ENCODE measurements at regions not wholly inside any gene's neighbourhood (a gene's known extent, or its start where the extent isn't known, plus 50 kb on each side); places are given as distances from the start of the nearest gene placed in this dataset.
A peak's percentile ranks its signal among the peaks of the same experiment; 100 is the strongest.

DNA sequence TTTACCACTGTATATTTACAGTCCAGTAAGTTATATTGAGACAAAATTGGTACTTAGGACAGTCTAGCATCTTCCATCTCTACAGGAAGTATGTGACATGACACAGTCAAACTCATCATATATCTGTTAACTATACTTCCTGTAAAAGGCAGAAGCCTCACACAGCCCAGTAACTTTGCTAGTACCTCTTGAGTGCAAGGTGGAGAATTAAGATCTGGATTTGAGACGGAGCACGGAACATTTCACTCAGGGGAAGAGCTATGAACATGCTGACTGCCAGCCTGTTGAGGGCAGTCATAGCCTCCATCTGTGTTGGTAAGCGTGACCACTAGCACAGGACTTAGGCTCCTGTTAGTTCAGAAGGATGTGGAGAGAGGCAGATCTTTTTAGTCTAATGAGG, 333.7 kb upstream of the OR4E1 start:
- DNase-seq: peak in 1 of 35 experiments; percentile 26
- Histone ChIP-seq H3K4me3 (ENCODE audit: control insufficient read depth in 1 of 2, extremely low read depth in 1 of 2, low read length in 1 of 2) (peak overlapping the region in 1 of 2 donors; percentile 24), H3K9me3 (no peaks in the 10 kb centered on the region), H3K27ac (ENCODE audit: low read length) (no peak overlapping the region), H3K36me3 (ENCODE audit: control insufficient read depth in 2 of 2, extremely low read depth in 1 of 2, insufficient read depth in 1 of 2, low read length in 1 of 2) (no peaks in the 10 kb centered on the region), H3K27me3 (replicated peaks in 1 of 2; ENCODE audit: control insufficient read depth in 2 of 2, extremely low read depth in 1 of 2, insufficient read depth in 2 of 2, low read length in 1 of 2) (no peaks in the 10 kb centered on the region), H3K4me1 (ENCODE audit: control insufficient read depth in 1 of 2, extremely low read depth in 1 of 2, insufficient read depth in 2 of 2, low read length in 2 of 2) (peaks cover 12 to 16% of the 10 kb centered on the region in 2 experiments)
- Mint-ChIP-seq H3K4me1 (peaks cover 25 to 37% (median 29%) of the 10 kb centered on the region in 3 donors), H3K27me3 (no peaks in the 10 kb centered on the region), H3K27ac (peak overlapping the region; percentile 81 to 82), H3K9me3 (no peaks in the 10 kb centered on the region), H3K4me3 (peak overlapping the region; percentile 65 to 73 (median 69)), H3K36me3 (no peaks in the 10 kb centered on the region)
- ATAC-seq (replicated peaks in 1 of 4): peak; percentile 43 to 52 (median 50)
- WGBS (ENCODE audit: insufficient coverage): 40% methylated on average over 1 of the region's 3 CpGs
- CTCF ChIA-PET: no interaction called here
- POLR2A ChIA-PET: no interaction called here

- 7% methylated on average over 3 of the region's 9 CpGs for WGBS (ENCODE audit: insufficient coverage)
- H3K27me3 Mint-ChIP-seq: peaks cover 0 to 1% of the 10 kb centered on the region in 2 donors
- CTCF ChIA-PET: interaction anchor here in 1 of 2 donors (0.6 to 2.1 kb wide), 7 partner anchors 11 to 547 kb away, joined by 3 to 10 read pairs (median 4); no protein-coding TSS in a partner anchor
- peak overlapping the region; percentile 77 for H3K27ac ChIP-seq (ENCODE audit: low read length)
- no peaks in the 10 kb centered on the region for H3K9me3 Mint-ChIP-seq
- peak overlapping the region; percentile 93 to 95 for H3K27ac Mint-ChIP-seq
- DNase-seq: peak in 4 of 35 experiments; percentile 13 to 31 (median 18)
- peaks cover 11 to 16% of the 10 kb centered on the region in 2 experiments for H3K4me1 ChIP-seq (ENCODE audit: control insufficient read depth in 1 of 2, extremely low read depth in 1 of 2, insufficient read depth in 2 of 2, low read length in 2 of 2)
- peaks cover 29 to 43% (median 29%) of the 10 kb centered on the region in 3 donors for H3K4me1 Mint-ChIP-seq
- H3K4me3 ChIP-seq (ENCODE audit: control insufficient read depth in 1 of 2, extremely low read depth in 1 of 2, low read length in 1 of 2): peak overlapping the region; percentile 38 to 39
- no peaks in the 10 kb centered on the region for H3K9me3 ChIP-seq
- POLR2A ChIA-PET: no interaction called here
- peak; percentile 45 to 65 (median 58) for ATAC-seq (replicated peaks in 1 of 4)
- H3K36me3 Mint-ChIP-seq: no peaks in the 10 kb centered on the region
- no peaks in the 10 kb centered on the region for H3K36me3 ChIP-seq (ENCODE audit: control insufficient read depth in 2 of 2, extremely low read depth in 1 of 2, insufficient read depth in 1 of 2, low read length in 1 of 2)
- H3K27me3 ChIP-seq (replicated peaks in 1 of 2; ENCODE audit: control insufficient read depth in 2 of 2, extremely low read depth in 1 of 2, insufficient read depth in 2 of 2, low read length in 1 of 2): no peaks in the 10 kb centered on the region
- peak overlapping the region; percentile 75 to 81 (median 76) for H3K4me3 Mint-ChIP-seq
These were observed 329.8 kb upstream of the OR4E1 start for GRCh38 chr14:22003461-22003860.

GRCh38 chr14:22002860-22003284, 329.3 kb upstream of the OR4E1 start:
- peak overlapping the region; percentile 38 to 39 for H3K4me3 ChIP-seq (ENCODE audit: control insufficient read depth in 1 of 2, extremely low read depth in 1 of 2, low read length in 1 of 2)
- Mint-ChIP-seq H3K4me1 (peaks cover 27 to 38% (median 29%) of the 10 kb centered on the region in 3 donors), H3K27ac (peak overlapping the region; percentile 93 to 95), H3K4me3 (peak overlapping the region; percentile 75 to 81 (median 76)), H3K36me3 (no peaks in the 10 kb centered on the region), H3K9me3 (no peaks in the 10 kb centered on the region), H3K27me3 (peaks cover 0 to 1% of the 10 kb centered on the region in 2 donors)
- H3K27me3 ChIP-seq (replicated peaks in 1 of 2; ENCODE audit: control insufficient read depth in 2 of 2, extremely low read depth in 1 of 2, insufficient read depth in 2 of 2, low read length in 1 of 2): no peaks in the 10 kb centered on the region
- peak overlapping the region; percentile 77 for H3K27ac ChIP-seq (ENCODE audit: low read length)
- 18% methylated on average over 3 of the region's 10 CpGs for WGBS (ENCODE audit: insufficient coverage)
- ATAC-seq (replicated peaks in 1 of 4) (peak; percentile 73 to 81 (median 78)), DNase-seq (peak; percentile 25 to 83 (median 63))
- H3K9me3 ChIP-seq: no peaks in the 10 kb centered on the region
- H3K4me1 ChIP-seq (ENCODE audit: control insufficient read depth in 1 of 2, extremely low read depth in 1 of 2, insufficient read depth in 2 of 2, low read length in 2 of 2): peaks cover 10 to 13% of the 10 kb centered on the region in 2 experiments
- H3K36me3 ChIP-seq (ENCODE audit: control insufficient read depth in 2 of 2, extremely low read depth in 1 of 2, insufficient read depth in 1 of 2, low read length in 1 of 2): no peaks in the 10 kb centered on the region
- CTCF ChIA-PET: interaction anchor here in 1 of 2 donors (0.6 to 2.1 kb wide), 7 partner anchors 10 to 547 kb away, joined by 3 to 10 read pairs (median 4); no protein-coding TSS in a partner anchor
- POLR2A ChIA-PET: interaction anchor here in 1 of 2 donors (1.1 kb wide), 1 partner anchor 763 kb away, joined by 4 read pairs; the partner anchor contains the start of gene OXA1L

GRCh38 chr14:21999402-21999801, 325.8 kb upstream of the OR4E1 start:
- no peaks in the 10 kb centered on the region for H3K36me3 ChIP-seq (ENCODE audit: control insufficient read depth in 2 of 2, extremely low read depth in 1 of 2, insufficient read depth in 1 of 2, low read length in 1 of 2)
- Mint-ChIP-seq H3K36me3 (no peaks in the 10 kb centered on the region), H3K27me3 (peaks cover 0 to 1% of the 10 kb centered on the region in 2 donors), H3K4me3 (peak overlapping the region; percentile 87 to 90 (median 88)), H3K9me3 (no peaks in the 10 kb centered on the region), H3K27ac (peak overlapping the region; percentile 34 to 59), H3K4me1 (peaks cover 16 to 38% (median 20%) of the 10 kb centered on the region in 3 donors)
- DNase-seq (no peak), ATAC-seq (replicated peaks in 1 of 4) (no peak)
- no CpG with 5 or more reads among the region's 2 CpGs for WGBS (ENCODE audit: insufficient coverage)
- no peaks in the 10 kb centered on the region for H3K9me3 ChIP-seq
- no peak overlapping the region for H3K4me3 ChIP-seq (ENCODE audit: control insufficient read depth in 1 of 2, extremely low read depth in 1 of 2, low read length in 1 of 2)
- H3K27me3 ChIP-seq (replicated peaks in 1 of 2; ENCODE audit: control insufficient read depth in 2 of 2, extremely low read depth in 1 of 2, insufficient read depth in 2 of 2, low read length in 1 of 2): no peaks in the 10 kb centered on the region
- H3K4me1 ChIP-seq (ENCODE audit: control insufficient read depth in 1 of 2, extremely low read depth in 1 of 2, insufficient read depth in 2 of 2, low read length in 2 of 2): peaks cover 8 to 10% of the 10 kb centered on the region in 2 experiments
- no peak overlapping the region for H3K27ac ChIP-seq (ENCODE audit: low read length)
- ChIA-PET POLR2A (interaction anchor here in 1 of 2 donors (0.8 kb wide), 1 partner anchor 519 kb away, joined by 3 read pairs; no protein-coding TSS in a partner anchor), CTCF (interaction anchor here (0.8 to 1.5 kb wide), 6 partner anchors 9 to 561 kb away, joined by 3 to 5 read pairs (median 4); no protein-coding TSS in a partner anchor)

GRCh38 chr14:21997300-21997699, 323.7 kb upstream of the OR4E1 start:
- peak in 24 of 35 experiments; percentile 5 to 70 (median 26) for DNase-seq
- peak overlapping the region; percentile 38 for H3K27ac ChIP-seq (ENCODE audit: low read length)
- no peaks in the 10 kb centered on the region for H3K36me3 ChIP-seq (ENCODE audit: control insufficient read depth in 2 of 2, extremely low read depth in 1 of 2, insufficient read depth in 1 of 2, low read length in 1 of 2)
- CTCF ChIA-PET: interaction anchor here (0.6 to 2.1 kb wide), 25 partner anchors 10 to 716 kb away, joined by 3 to 19 read pairs (median 4); no protein-coding TSS in a partner anchor
- Mint-ChIP-seq H3K27me3 (peaks cover 0 to 1% of the 10 kb centered on the region in 2 donors), H3K9me3 (no peaks in the 10 kb centered on the region), H3K36me3 (no peaks in the 10 kb centered on the region), H3K27ac (peak overlapping the region; percentile 92 to 96), H3K4me3 (peak overlapping the region; percentile 87 to 90 (median 88)), H3K4me1 (peaks cover 4 to 30% (median 13%) of the 10 kb centered on the region in 3 donors)
- no CpG with 5 or more reads among the region's 3 CpGs for WGBS (ENCODE audit: insufficient coverage)
- peak overlapping the region; percentile 38 to 48 for H3K4me3 ChIP-seq (ENCODE audit: control insufficient read depth in 1 of 2, extremely low read depth in 1 of 2, low read length in 1 of 2)
- H3K4me1 ChIP-seq (ENCODE audit: control insufficient read depth in 1 of 2, extremely low read depth in 1 of 2, insufficient read depth in 2 of 2, low read length in 2 of 2): peaks cover 0 to 6% of the 10 kb centered on the region in 2 experiments
- ATAC-seq (replicated peaks in 1 of 4): peak; percentile 85 to 94 (median 90)
- POLR2A ChIA-PET: interaction anchor here (0.6 to 1.4 kb wide), 3 partner anchors 19 to 527 kb away, joined by 3 to 4 read pairs (median 4); no protein-coding TSS in a partner anchor
- no peaks in the 10 kb centered on the region for H3K9me3 ChIP-seq
- no peaks in the 10 kb centered on the region for H3K27me3 ChIP-seq (replicated peaks in 1 of 2; ENCODE audit: control insufficient read depth in 2 of 2, extremely low read depth in 1 of 2, insufficient read depth in 2 of 2, low read length in 1 of 2)

GRCh38 chr14:21995332-21995731, 321.7 kb upstream of the OR4E1 start:
- H3K9me3 Mint-ChIP-seq: no peaks in the 10 kb centered on the region
- no peak overlapping the region for H3K27ac ChIP-seq (ENCODE audit: low read length)
- no peaks in the 10 kb centered on the region for H3K27me3 ChIP-seq (replicated peaks in 1 of 2; ENCODE audit: control insufficient read depth in 2 of 2, extremely low read depth in 1 of 2, insufficient read depth in 2 of 2, low read length in 1 of 2)
- POLR2A ChIA-PET: no interaction called here
- DNase-seq (no peak), ATAC-seq (replicated peaks in 1 of 4) (no peak)
- H3K9me3 ChIP-seq: no peaks in the 10 kb centered on the region
- H3K27me3 Mint-ChIP-seq: peaks cover 0 to 1% of the 10 kb centered on the region in 2 donors
- CTCF ChIA-PET: interaction anchor here in 1 of 2 donors (1.0 to 1.1 kb wide), 2 partner anchors 13 to 17 kb away, joined by 3 to 7 read pairs; no protein-coding TSS in a partner anchor
- H3K4me3 ChIP-seq (ENCODE audit: control insufficient read depth in 1 of 2, extremely low read depth in 1 of 2, low read length in 1 of 2): no peak overlapping the region
- H3K4me1 Mint-ChIP-seq: peaks cover 0 to 32% (median 13%) of the 10 kb centered on the region in 3 donors
- H3K27ac Mint-ChIP-seq: no peak overlapping the region
- peaks cover 0 to 6% of the 10 kb centered on the region in 2 experiments for H3K4me1 ChIP-seq (ENCODE audit: control insufficient read depth in 1 of 2, extremely low read depth in 1 of 2, insufficient read depth in 2 of 2, low read length in 2 of 2)
- H3K36me3 ChIP-seq (ENCODE audit: control insufficient read depth in 2 of 2, extremely low read depth in 1 of 2, insufficient read depth in 1 of 2, low read length in 1 of 2): no peaks in the 10 kb centered on the region
- no peaks in the 10 kb centered on the region for H3K36me3 Mint-ChIP-seq
- H3K4me3 Mint-ChIP-seq: no peak overlapping the region

Measured in T-cell (primary cell).